B cell (primary cell): ENCODE measurements at regions not wholly inside any gene's neighbourhood (a gene's known extent, or its start where the extent isn't known, plus 50 kb on each side); places are given as distances from the start of the nearest gene placed in this dataset.

Experiments
- ATAC-seq: fragments of 200-7000 bp; cut with Tn5 transposase; one replicate; pipeline ENCODE4 v1.10.0; 2021; ENCODE audit warnings: low read depth, mild to moderate bottlenecking, moderate number of reproducible peaks, moderate library complexity
- CTCF ChIA-PET: fragments of 350-600 bp; sonication (Branson Sonifier 250); formaldehyde crosslinking; loops from one replicate; lab custom pipeline; 2021; ENCODE audit warnings: antibody characterized with exemption, inconsistent platforms; lab: Charles Lee
- POLR2A ChIA-PET: fragments of 350-600 bp; sonication (Branson Sonifier 250); formaldehyde crosslinking; loops from one replicate; lab custom pipeline; 2021; ENCODE audit warnings: antibody characterized with exemption; lab: Charles Lee
- DNase-seq: peaks from one replicate; pipeline ENCODE4 v3.0.0; 2013
- H2AFZ ChIP-seq: 2 replicates; pipeline ENCODE4 v1.6.1; 2012; ENCODE audit warnings: mild to moderate bottlenecking, low read depth, low read length; ENCODE audit not compliant: insufficient read depth, poor library complexity, severe bottlenecking
- H3K27ac ChIP-seq, 2 donors: 1 replicate in 1 of 2; 2 replicates in 1 of 2; pipeline ENCODE4 v1.5.1; 2012 to 2013; ENCODE audit warnings: low read length in 2 of 2, mild to moderate bottlenecking in 2 of 2, moderate library complexity in 1 of 2
- H3K27me3 ChIP-seq, 4 experiments: fragments of 200-600 bp in 1 of 4; sonication (generic) in 1 of 4; replicated peaks in 1 of 4; 1 replicate in 2 of 4; 2 replicates in 2 of 4; pipeline versions ENCODE4 v1.6.1 to v1.7.0; 2013 to 2016; ENCODE audit warnings: low read length in 3 of 4, mild to moderate bottlenecking in 2 of 4, mixed read lengths in 1 of 4, moderate library complexity in 1 of 4; ENCODE audit not compliant: insufficient read depth in 4 of 4, control insufficient read depth in 3 of 4; ENCODE audit errors: control extremely low read depth in 1 of 4
- H3K36me3 ChIP-seq, 2 experiments: replicated peaks in 1 of 2; 1 replicate in 1 of 2; 2 replicates in 1 of 2; pipeline versions ENCODE4 v1.6.1 to v1.7.1; 2013; ENCODE audit warnings: low read length in 1 of 2; ENCODE audit not compliant: insufficient read depth in 2 of 2, control insufficient read depth in 1 of 2; ENCODE audit errors: control extremely low read depth in 1 of 2, extremely low read depth in 1 of 2
- H3K4me1 ChIP-seq, 2 donors: fragments of 200-600 bp in 1 of 2; sonication (generic) in 1 of 2; 1 replicate in 1 of 2; 2 replicates in 1 of 2; pipeline versions ENCODE4 v1.5.1 to v1.6.1; 2013 to 2017; ENCODE audit warnings: low read length in 2 of 2; ENCODE audit not compliant: control insufficient read depth in 2 of 2, insufficient read depth in 2 of 2
- H3K4me2 ChIP-seq: replicated peaks from 2 replicates; pipeline ENCODE3; 2012; ENCODE audit warnings: mild to moderate bottlenecking, low read depth, low read length; ENCODE audit not compliant: poor library complexity, severe bottlenecking
- H3K4me3 ChIP-seq, 5 experiments: fragments of 200-600 bp in 1 of 5; sonication (generic) in 1 of 5; 1 replicate in 3 of 5; 2 replicates in 2 of 5; pipeline versions ENCODE4 v1.5.1 to v1.7.0; 2011 to 2016; ENCODE audit warnings: low read length in 4 of 5, mild to moderate bottlenecking in 4 of 5, low read depth in 2 of 5, control low read depth in 1 of 5, moderate library complexity in 1 of 5; ENCODE audit not compliant: insufficient read depth in 1 of 5; ENCODE audit errors: control extremely low read depth in 1 of 5, extremely low read depth in 1 of 5
- H3K79me2 ChIP-seq: fragments of 200-600 bp; sonication (generic); one replicate; pipeline ENCODE4 v1.6.0; 2016; ENCODE audit warnings: low read length; ENCODE audit not compliant: control insufficient read depth, insufficient read depth
- H3K9ac ChIP-seq: fragments of 200-600 bp; sonication (generic); 2 replicates; pipeline ENCODE4 v1.6.1; 2017; ENCODE audit warnings: mild to moderate bottlenecking, low read length, moderate library complexity
- H3K9me3 ChIP-seq, 3 donors: one replicate each; pipeline versions ENCODE4 v1.6.1 to v1.7.1; 2013; ENCODE audit warnings: low read length in 2 of 3; ENCODE audit not compliant: control insufficient read depth in 2 of 3, insufficient read depth in 1 of 3; ENCODE audit errors: control extremely low read depth in 1 of 3
- H4K20me1 ChIP-seq: 2 replicates; pipeline ENCODE4 v1.6.0; 2012; ENCODE audit warnings: mild to moderate bottlenecking, low read length; ENCODE audit not compliant: insufficient read depth, control insufficient read depth, poor library complexity, severe bottlenecking
- H3K27ac Mint-ChIP-seq: one replicate; pipeline ENCODE4 v1.8.0; 2021; ENCODE audit warnings: mixed read lengths
- H3K27me3 Mint-ChIP-seq: one replicate; pipeline ENCODE4 v1.8.0; 2021; ENCODE audit warnings: mixed read lengths
- H3K4me1 Mint-ChIP-seq: one replicate; pipeline ENCODE4 v1.8.0; 2021; ENCODE audit warnings: mixed read lengths
- H3K4me3 Mint-ChIP-seq: one replicate; pipeline ENCODE4 v1.8.0; 2021; ENCODE audit warnings: mixed read lengths
- H3K9me3 Mint-ChIP-seq: one replicate; pipeline ENCODE4 v1.8.0; 2022; ENCODE audit warnings: mixed read lengths; ENCODE audit not compliant: insufficient read depth
- EZH2 ChIP-seq: IDR thresholded peaks from 2 replicates; pipeline ENCODE4 v1.6.1; 2012; ENCODE audit warnings: borderline replicate concordance, low read depth, mild to moderate bottlenecking, moderate library complexity, low read length; ENCODE audit not compliant: insufficient read depth, poor library complexity, severe bottlenecking
- whole genome bisulfite sequencing: methylation state at CpG from one replicate; pipeline ENCODE4 v1.1.5; 2013; ENCODE audit warnings: missing lambda C conversion rate; ENCODE audit not compliant: insufficient coverage; 5-methylcytosine and 5-hydroxymethylcytosine counted together
- intact Hi-C: fragments of 100-400 bp; cut with micrococcal nuclease; formaldehyde crosslinking; loops from one replicate; pipeline ENCODE4 v1.10.0; 2022
- TF ChIP-seq, protein P1 (sequence below): fragments of 200-600 bp; IDR thresholded peaks from one replicate; pipeline ENCODE4 v1.8.0; 2022; ENCODE audit warnings: antibody characterized with exemption, mild to moderate bottlenecking

DNA sequence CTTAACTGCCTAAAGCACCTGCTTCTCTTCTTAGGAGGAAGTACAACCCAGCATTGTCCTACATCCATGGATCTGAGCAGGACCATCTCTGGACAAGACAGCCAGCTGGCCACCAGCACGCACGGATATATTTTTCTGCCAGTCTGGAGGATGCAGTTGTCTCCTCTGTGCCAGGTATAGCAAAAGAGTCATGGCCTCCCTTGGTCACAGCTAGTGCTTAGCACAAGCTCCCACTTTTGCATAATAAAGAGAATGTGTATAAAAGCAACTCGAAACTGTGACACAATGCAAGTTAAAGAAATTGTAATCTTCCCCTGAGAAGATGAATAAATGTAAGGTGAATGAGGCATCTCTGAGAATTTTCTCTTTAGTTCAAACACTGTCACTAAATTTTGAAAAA, 267.8 kb upstream of the MANEA start:
- CTCF ChIA-PET = no interaction called here
- POLR2A ChIA-PET = no interaction called here

DNA sequence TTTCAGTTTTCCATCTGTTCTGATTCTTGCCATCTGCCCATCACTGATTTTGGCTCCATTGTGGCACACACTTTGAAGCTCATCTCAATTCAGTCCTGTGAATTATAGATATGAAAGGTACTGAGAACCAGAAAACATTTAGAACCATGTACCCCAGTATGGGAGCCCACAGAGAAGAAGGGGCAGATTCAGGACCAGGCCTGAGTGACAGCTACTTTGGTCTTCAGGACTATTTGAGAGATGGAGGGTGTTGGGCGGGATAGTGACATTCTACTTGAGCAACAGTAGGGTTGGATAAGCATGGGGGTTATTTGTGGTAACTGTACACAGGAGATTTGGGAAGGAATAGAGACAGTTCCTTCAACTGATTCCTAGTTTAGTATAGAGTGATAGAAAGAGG, 259.2 kb upstream of the MANEA start:
- H3K4me3 ChIP-seq = no peak overlapping the region
- Mint-ChIP-seq H3K9me3 (no peaks in the 10 kb centered on the region), H3K27ac (no peak overlapping the region), H3K4me3 (no peak overlapping the region), H3K27me3 (no peaks in the 10 kb centered on the region), H3K4me1 (no peaks in the 10 kb centered on the region)
- no peaks in the 10 kb centered on the region for H3K79me2 ChIP-seq
- H3K27me3 ChIP-seq = no peaks in the 10 kb centered on the region
- no peak overlapping the region for H3K4me2 ChIP-seq
- POLR2A ChIA-PET = no interaction called here
- CTCF ChIA-PET = no interaction called here
- H3K36me3 ChIP-seq = no peaks in the 10 kb centered on the region
- no peaks in the 10 kb centered on the region for H4K20me1 ChIP-seq
- whole genome bisulfite sequencing = 90% methylated on average over 1 of the region's 1 CpG
- H3K9me3 ChIP-seq = no peaks in the 10 kb centered on the region
- no peak overlapping the region for H2AFZ ChIP-seq
- ATAC-seq = no peak
- no peaks in the 10 kb centered on the region for H3K4me1 ChIP-seq
- intact Hi-C loops = no loop called here
- no peak overlapping the region for H3K27ac ChIP-seq
- H3K9ac ChIP-seq = no peak overlapping the region
- TF ChIP-seq, protein P1, sequence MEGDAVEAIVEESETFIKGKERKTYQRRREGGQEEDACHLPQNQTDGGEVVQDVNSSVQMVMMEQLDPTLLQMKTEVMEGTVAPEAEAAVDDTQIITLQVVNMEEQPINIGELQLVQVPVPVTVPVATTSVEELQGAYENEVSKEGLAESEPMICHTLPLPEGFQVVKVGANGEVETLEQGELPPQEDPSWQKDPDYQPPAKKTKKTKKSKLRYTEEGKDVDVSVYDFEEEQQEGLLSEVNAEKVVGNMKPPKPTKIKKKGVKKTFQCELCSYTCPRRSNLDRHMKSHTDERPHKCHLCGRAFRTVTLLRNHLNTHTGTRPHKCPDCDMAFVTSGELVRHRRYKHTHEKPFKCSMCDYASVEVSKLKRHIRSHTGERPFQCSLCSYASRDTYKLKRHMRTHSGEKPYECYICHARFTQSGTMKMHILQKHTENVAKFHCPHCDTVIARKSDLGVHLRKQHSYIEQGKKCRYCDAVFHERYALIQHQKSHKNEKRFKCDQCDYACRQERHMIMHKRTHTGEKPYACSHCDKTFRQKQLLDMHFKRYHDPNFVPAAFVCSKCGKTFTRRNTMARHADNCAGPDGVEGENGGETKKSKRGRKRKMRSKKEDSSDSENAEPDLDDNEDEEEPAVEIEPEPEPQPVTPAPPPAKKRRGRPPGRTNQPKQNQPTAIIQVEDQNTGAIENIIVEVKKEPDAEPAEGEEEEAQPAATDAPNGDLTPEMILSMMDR = no peak
- no peak for TF ChIP-seq EZH2
- DNase-seq = no peak

More for the DNA sequence above, 267.8 kb upstream of the MANEA start:
- no peaks in the 10 kb centered on the region for H3K79me2 ChIP-seq
- no peaks in the 10 kb centered on the region for H3K4me1 ChIP-seq
- intact Hi-C loops = no loop called here
- no peaks in the 10 kb centered on the region for H3K9me3 ChIP-seq
- no peak overlapping the region for H2AFZ ChIP-seq
- DNase-seq = no peak
- Mint-ChIP-seq H3K27me3 (no peaks in the 10 kb centered on the region), H3K9me3 (no peaks in the 10 kb centered on the region), H3K27ac (no peak overlapping the region), H3K4me3 (no peak overlapping the region), H3K4me1 (no peaks in the 10 kb centered on the region)
- WGBS = no CpG with 5 or more reads among the region's 3 CpGs
- H4K20me1 ChIP-seq = no peaks in the 10 kb centered on the region
- TF ChIP-seq, protein P1 = no peak
- no peak for TF ChIP-seq EZH2
- H3K36me3 ChIP-seq = no peaks in the 10 kb centered on the region
- no peak overlapping the region for H3K4me2 ChIP-seq
- H3K9ac ChIP-seq = no peak overlapping the region
- H3K4me3 ChIP-seq = no peak overlapping the region
- no peak overlapping the region for H3K27ac ChIP-seq
- no peak for ATAC-seq
- no peaks in the 10 kb centered on the region for H3K27me3 ChIP-seq
